ENCODE measurements at regions not wholly inside any gene's neighbourhood (a gene's known extent, or its start where the extent isn't known, plus 50 kb on each side); places are given as distances from the start of the nearest gene placed in this dataset.

- TF ChIP-seq EZH2 (optimal IDR thresholded peaks at IDR 0.05; ENCODE audit: low read depth, low read length): no peak
- TF ChIP-seq CTCF (IDR thresholded peaks at IDR 0.05; ENCODE audit: low read length): no peak
Measured at GRCh38 chr9:90009447-90009846, 404.6 kb downstream of the GADD45G start.
